H1 (cell line): ENCODE measurements at regions not wholly inside any gene's neighbourhood (a gene's known extent, or its start where the extent isn't known, plus 50 kb on each side); places are given as distances from the start of the nearest gene placed in this dataset.

Source experiments
- CHD7 ChIP-seq: fragments of 300-600 bp; sonication (generic); IDR thresholded peaks from 2 replicates; pipeline ENCODE4 v1.7.1; 2012; ENCODE audit warnings: low read length, moderate library complexity, mild to moderate bottlenecking, inconsistent platforms; ENCODE audit not compliant: insufficient replicate concordance

DNA sequence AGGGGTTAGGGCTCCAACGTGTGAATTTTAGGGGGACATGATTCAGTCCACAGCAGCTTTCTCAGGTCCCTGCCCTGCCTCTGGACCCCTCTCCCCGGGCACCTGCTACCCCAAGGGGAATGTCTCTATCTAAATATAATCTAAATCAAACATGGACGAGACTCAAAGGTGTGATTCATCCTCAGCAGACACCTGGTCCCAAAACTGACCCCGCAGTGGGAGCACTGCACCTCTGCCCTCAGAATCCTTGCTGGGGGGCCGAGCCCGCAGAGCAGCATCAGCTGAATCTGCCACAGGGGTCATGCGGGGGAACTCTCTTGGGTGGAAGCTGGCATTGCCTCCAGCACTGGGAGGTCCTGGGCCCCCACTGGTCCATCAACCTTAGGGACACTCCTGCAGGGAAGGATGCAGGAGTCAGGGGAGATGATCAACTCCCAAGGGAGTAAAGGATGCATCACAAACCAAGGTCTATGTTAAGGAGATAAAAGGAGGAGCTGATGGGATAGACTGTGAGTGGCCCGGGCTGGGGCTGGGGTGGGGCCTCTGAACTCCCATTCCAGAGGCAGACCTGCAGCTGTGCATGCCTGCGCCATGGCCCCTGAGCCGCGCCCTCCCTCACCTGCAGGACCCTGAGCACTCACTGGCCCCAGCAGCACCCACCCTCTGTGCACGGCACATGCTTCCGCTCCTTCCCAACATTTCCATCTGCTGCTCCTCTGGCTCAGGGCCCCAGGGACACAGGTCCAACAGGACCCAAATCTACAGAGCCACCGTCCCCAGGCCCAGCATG, 54.0 kb downstream of the ADRA2C start (continued):
- TF ChIP-seq CHD7 = no peak
